HEK293 (cell line): ENCODE measurements at regions not wholly inside any gene's neighbourhood (a gene's known extent, or its start where the extent isn't known, plus 50 kb on each side); places are given as distances from the start of the nearest gene placed in this dataset.

Experiments used
- CTCF ChIA-PET: fragments of 350-600 bp; formaldehyde crosslinking; extraction: SDS; loops from one replicate; lab custom pipeline; 2021; ENCODE audit warnings: antibody characterized with exemption; lab: Yijun Ruan, JAX
- POLR2A ChIA-PET: fragments of 300-600 bp; formaldehyde crosslinking; extraction: SDS; loops from one replicate; lab custom pipeline; 2020; ENCODE audit warnings: antibody characterized with exemption, inconsistent platforms; lab: Yijun Ruan, JAX
- H3K27ac ChIP-seq: fragments of 200-500 bp; sonication (Bioruptor generic); 2 replicates; pipeline ENCODE4 v1.5.1; 2014; ENCODE audit warnings: low read depth, low read length, control low read depth, inconsistent platforms; ENCODE audit errors: extremely low read depth
- H3K36me3 ChIP-seq, 2 experiments: fragments of 200-500 bp in 1 of 2; sonication (Bioruptor generic) in 1 of 2; 1 replicate in 1 of 2; 2 replicates in 1 of 2; pipeline ENCODE4 v1.5.1; 2014 to 2017; ENCODE audit warnings: inconsistent platforms in 2 of 2, low read length in 2 of 2; ENCODE audit not compliant: control insufficient read depth in 2 of 2, insufficient read depth in 1 of 2
- H3K4me1 ChIP-seq: fragments of 200-500 bp; sonication (Bioruptor generic); 2 replicates; pipeline ENCODE4 v1.5.1; 2014; ENCODE audit warnings: mild to moderate bottlenecking, low read length, inconsistent platforms; ENCODE audit not compliant: control insufficient read depth, insufficient read depth
- H3K4me3 ChIP-seq: 2 replicates; pipeline ENCODE4 v1.5.1; 2011; ENCODE audit warnings: low read depth, mild to moderate bottlenecking, control low read depth, low read length, moderate library complexity
- H3K9me3 ChIP-seq: fragments of 200-500 bp; sonication (Bioruptor generic); 2 replicates; pipeline ENCODE4 v1.5.1; 2014; ENCODE audit warnings: low read depth, low read length, inconsistent platforms; ENCODE audit not compliant: control insufficient read depth, insufficient read depth
- PRDM4 ChIP-seq: fragments of 450-650 bp; formaldehyde crosslinking; IDR thresholded peaks from 2 replicates; pipeline ENCODE4 v1.5.1; 2017; ENCODE audit warnings: missing biosample characterization, missing genetic modification characterization
- REPIN1 ChIP-seq: fragments of 450-650 bp; formaldehyde crosslinking; IDR thresholded peaks from 2 replicates; pipeline ENCODE4 v1.5.1; 2017; ENCODE audit warnings: missing biosample characterization, missing genetic modification characterization, low read depth
- YY1 ChIP-seq: fragments of 450-650 bp; formaldehyde crosslinking; IDR thresholded peaks from 2 replicates; pipeline ENCODE4 v1.5.1; 2018; ENCODE audit warnings: missing biosample characterization, missing genetic modification characterization
- ZNF155 ChIP-seq: fragments of 450-650 bp; formaldehyde crosslinking; IDR thresholded peaks from 2 replicates; pipeline ENCODE4 v1.5.1; 2016; ENCODE audit warnings: missing biosample characterization, missing genetic modification characterization
- ZNF280C ChIP-seq: fragments of 450-650 bp; formaldehyde crosslinking; IDR thresholded peaks from 2 replicates; pipeline ENCODE4 v1.5.1; 2016; ENCODE audit warnings: missing biosample characterization, missing genetic modification characterization
- ZNF324 ChIP-seq: fragments of 450-650 bp; formaldehyde crosslinking; IDR thresholded peaks from 2 replicates; pipeline ENCODE4 v1.5.1; 2016; ENCODE audit warnings: missing biosample characterization, missing genetic modification characterization
- ZNF529 ChIP-seq: fragments of 450-650 bp; formaldehyde crosslinking; IDR thresholded peaks from 2 replicates; pipeline ENCODE4 v1.5.1; 2017; ENCODE audit warnings: missing genetic modification characterization, missing biosample characterization; ENCODE audit not compliant: insufficient replicate concordance
- ZNF530 ChIP-seq: fragments of 450-650 bp; formaldehyde crosslinking; IDR thresholded peaks from 2 replicates; pipeline ENCODE4 v1.5.1; 2016; ENCODE audit warnings: low read depth, missing biosample characterization, missing genetic modification characterization
- TF ChIP-seq, protein P1 (sequence below): fragments of 450-650 bp; formaldehyde crosslinking; IDR thresholded peaks from 2 replicates; pipeline ENCODE4 v1.5.1; 2016; ENCODE audit warnings: missing biosample characterization, missing genetic modification characterization

DNA sequence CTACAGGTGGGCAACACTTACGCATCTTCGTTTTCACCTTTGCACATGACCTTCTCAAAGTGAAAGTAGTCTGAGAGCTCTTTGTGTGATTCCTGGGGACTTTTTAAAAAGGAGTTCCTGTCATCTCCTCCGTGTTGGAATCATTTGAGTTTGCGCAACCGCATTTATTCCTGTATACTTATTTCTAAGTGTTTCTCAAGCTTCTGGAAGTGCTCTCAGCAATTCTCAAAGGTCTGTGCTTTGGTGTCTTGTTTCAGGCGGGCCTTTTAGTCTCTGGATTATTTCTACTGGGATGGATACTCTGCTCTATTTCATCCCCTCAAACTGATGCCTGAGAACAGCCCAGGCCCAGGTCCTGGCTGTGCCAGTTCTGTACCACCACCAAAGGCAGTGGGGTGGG lies 226.5 kb upstream of the TUT7 start:
- ChIA-PET CTCF (interaction anchor here (0.6 kb wide), 1 partner anchor 10 kb away, joined by 6 read pairs; no protein-coding TSS in a partner anchor), POLR2A (no interaction called here)
- Histone ChIP-seq H3K4me3 (no peak overlapping the region), H3K4me1 (peaks cover 2% of the 10 kb centered on the region; the same call in 1 of the 2 replicates), H3K36me3 (no peaks in the 10 kb centered on the region), H3K9me3 (no peaks in the 10 kb centered on the region), H3K27ac (no peak overlapping the region)
- TF ChIP-seq ZNF324 (tag by site-specific recombination) (no peak), REPIN1 (tag by site-specific recombination) (no peak), YY1 (no peak), ZNF155 (tag by site-specific recombination) (no peak)
- TF ChIP-seq, protein P1, sequence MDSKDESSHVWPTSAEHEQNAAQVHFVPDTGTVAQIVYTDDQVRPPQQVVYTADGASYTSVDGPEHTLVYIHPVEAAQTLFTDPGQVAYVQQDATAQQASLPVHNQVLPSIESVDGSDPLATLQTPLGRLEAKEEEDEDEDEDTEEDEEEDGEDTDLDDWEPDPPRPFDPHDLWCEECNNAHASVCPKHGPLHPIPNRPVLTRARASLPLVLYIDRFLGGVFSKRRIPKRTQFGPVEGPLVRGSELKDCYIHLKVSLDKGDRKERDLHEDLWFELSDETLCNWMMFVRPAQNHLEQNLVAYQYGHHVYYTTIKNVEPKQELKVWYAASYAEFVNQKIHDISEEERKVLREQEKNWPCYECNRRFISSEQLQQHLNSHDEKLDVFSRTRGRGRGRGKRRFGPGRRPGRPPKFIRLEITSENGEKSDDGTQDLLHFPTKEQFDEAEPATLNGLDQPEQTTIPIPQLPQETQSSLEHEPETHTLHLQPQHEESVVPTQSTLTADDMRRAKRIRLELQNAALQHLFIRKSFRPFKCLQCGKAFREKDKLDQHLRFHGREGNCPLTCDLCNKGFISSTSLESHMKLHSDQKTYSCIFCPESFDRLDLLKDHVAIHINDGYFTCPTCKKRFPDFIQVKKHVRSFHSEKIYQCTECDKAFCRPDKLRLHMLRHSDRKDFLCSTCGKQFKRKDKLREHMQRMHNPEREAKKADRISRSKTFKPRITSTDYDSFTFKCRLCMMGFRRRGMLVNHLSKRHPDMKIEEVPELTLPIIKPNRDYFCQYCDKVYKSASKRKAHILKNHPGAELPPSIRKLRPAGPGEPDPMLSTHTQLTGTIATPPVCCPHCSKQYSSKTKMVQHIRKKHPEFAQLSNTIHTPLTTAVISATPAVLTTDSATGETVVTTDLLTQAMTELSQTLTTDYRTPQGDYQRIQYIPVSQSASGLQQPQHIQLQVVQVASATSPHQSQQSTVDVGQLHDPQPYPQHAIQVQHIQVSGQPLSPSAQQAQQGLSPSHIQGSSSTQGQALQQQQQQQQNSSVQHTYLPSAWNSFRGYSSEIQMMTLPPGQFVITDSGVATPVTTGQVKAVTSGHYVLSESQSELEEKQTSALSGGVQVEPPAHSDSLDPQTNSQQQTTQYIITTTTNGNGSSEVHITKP (tag by site-specific recombination), result no peak

DNA sequence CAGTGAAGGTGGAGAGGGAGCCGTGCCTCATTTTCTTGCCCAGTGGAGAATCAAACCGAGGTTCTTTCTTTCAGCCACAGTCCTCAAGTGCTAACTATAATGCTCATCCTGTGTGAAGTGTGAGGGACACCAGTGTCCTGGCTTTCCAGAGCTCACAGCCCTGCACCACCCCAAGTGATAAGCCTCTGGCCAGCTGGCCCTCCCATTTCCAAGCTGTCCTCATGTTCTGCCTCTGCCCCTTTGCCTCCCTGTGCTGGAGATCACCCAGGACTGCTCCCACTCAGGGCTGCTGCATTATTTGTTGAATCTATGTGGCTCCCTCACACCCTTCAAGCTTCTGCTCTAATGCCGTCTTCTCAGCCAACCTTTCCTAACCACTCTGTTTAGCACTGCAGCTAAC lies 224.5 kb upstream of the TUT7 start:
- POLR2A ChIA-PET, result no interaction called here
- CTCF ChIA-PET, result no interaction called here

More for the DNA sequence above, 224.5 kb upstream of the TUT7 start:
- no peaks in the 10 kb centered on the region for H3K9me3 ChIP-seq
- H3K4me3 ChIP-seq, result no peak overlapping the region
- H3K36me3 ChIP-seq, result no peaks in the 10 kb centered on the region
- no peaks in the 10 kb centered on the region for H3K4me1 ChIP-seq
- no peak overlapping the region for H3K27ac ChIP-seq
- TF ChIP-seq ZNF280C (no peak), PRDM4 (tag by site-specific recombination) (no peak), ZNF529 (tag by site-specific recombination) (no peak), ZNF530 (tag by site-specific recombination) (no peak)
